GM23338 (cell line): ENCODE measurements at regions not wholly inside any gene's neighbourhood (a gene's known extent, or its start where the extent isn't known, plus 50 kb on each side); places are given as distances from the start of the nearest gene placed in this dataset.

Experiments
- ATAC-seq: fragments of 200-7000 bp; cut with Tn5 transposase; 3 replicates; pipeline ENCODE4 v1.9.1; 2020
- DNase-seq: peaks from one replicate; pipeline ENCODE4 v3.0.0-alpha.2; 2015; ENCODE audit warnings: low spot score
- H2AFZ ChIP-seq: fragments of 200-600 bp; sonication (generic); 2 replicates; pipeline ENCODE4 v1.8.0; 2016; ENCODE audit warnings: antibody characterized with exemption, mild to moderate bottlenecking, moderate library complexity
- H3F3A ChIP-seq: fragments of 200-600 bp; sonication (generic); replicated peaks from 2 replicates; pipeline ENCODE4 v1.8.0; 2017; ENCODE audit warnings: antibody characterized with exemption, mixed run types, low read depth
- H3K27ac ChIP-seq: fragments of 200-600 bp; sonication (generic); 2 replicates; pipeline ENCODE4 v1.6.1; 2016; ENCODE audit warnings: low read depth
- H3K27me3 ChIP-seq: fragments of 200-600 bp; sonication (generic); 2 replicates; pipeline ENCODE4 v1.8.0; 2016; ENCODE audit warnings: mild to moderate bottlenecking, mixed run types, moderate library complexity; ENCODE audit not compliant: insufficient read depth
- H3K36me3 ChIP-seq: fragments of 200-600 bp; sonication (generic); 2 replicates; pipeline ENCODE4 v1.8.0; 2016; ENCODE audit warnings: mild to moderate bottlenecking; ENCODE audit not compliant: insufficient read depth
- H3K4me1 ChIP-seq: fragments of 200-600 bp; sonication (generic); 2 replicates; pipeline ENCODE4 v1.8.0; 2016; ENCODE audit warnings: mild to moderate bottlenecking, moderate library complexity; ENCODE audit not compliant: insufficient read depth
- H3K4me2 ChIP-seq: fragments of 200-600 bp; sonication (generic); 2 replicates; pipeline ENCODE4 v1.7.1; 2017; ENCODE audit warnings: mixed run types
- H3K4me3 ChIP-seq: fragments of 200-600 bp; sonication (generic); 2 replicates; pipeline ENCODE4 v1.6.1; 2016; ENCODE audit warnings: mixed run types
- H3K79me2 ChIP-seq: fragments of 200-600 bp; sonication (generic); replicated peaks from 2 replicates; pipeline ENCODE4 v1.8.0; 2017; ENCODE audit warnings: mild to moderate bottlenecking; ENCODE audit not compliant: insufficient read depth
- H3K9me2 ChIP-seq: fragments of 200-600 bp; sonication (generic); 2 replicates; pipeline ENCODE4 v1.8.0; 2017; ENCODE audit not compliant: insufficient read depth
- H4K20me1 ChIP-seq: fragments of 200-600 bp; sonication (generic); replicated peaks from 2 replicates; pipeline ENCODE4 v1.8.0; 2017; ENCODE audit warnings: mild to moderate bottlenecking; ENCODE audit not compliant: insufficient read depth
- H3K27ac Mint-ChIP-seq: 2 replicates; pipeline ENCODE4 v1.8.0; 2020; ENCODE audit warnings: inconsistent platforms, mild to moderate bottlenecking, moderate library complexity, mixed read lengths
- H3K27me3 Mint-ChIP-seq: 3 replicates; pipeline ENCODE4 v1.8.0; 2022; ENCODE audit warnings: low read depth, mild to moderate bottlenecking, moderate library complexity, mixed read lengths, inconsistent platforms; ENCODE audit not compliant: insufficient read depth, poor library complexity
- H3K36me3 Mint-ChIP-seq: 3 replicates; pipeline ENCODE4 v1.8.0; 2021; ENCODE audit warnings: low read depth, mild to moderate bottlenecking, inconsistent platforms, moderate library complexity, mixed read lengths
- H3K4me1 Mint-ChIP-seq: 3 replicates; pipeline ENCODE4 v1.8.0; 2020; ENCODE audit warnings: mild to moderate bottlenecking, inconsistent platforms, mixed read lengths
- H3K4me3 Mint-ChIP-seq: 3 replicates; pipeline ENCODE4 v1.8.0; 2021; ENCODE audit warnings: moderate library complexity, mild to moderate bottlenecking, inconsistent platforms, mixed read lengths
- H3K9me3 Mint-ChIP-seq: 3 replicates; pipeline ENCODE4 v1.8.0; 2020; ENCODE audit warnings: moderate library complexity, mild to moderate bottlenecking, inconsistent platforms, mixed read lengths
- CREB1 ChIP-seq: fragments of 250-450 bp; sonication (Bioruptor Pico); IDR thresholded peaks from 2 replicates; pipeline ENCODE4 v1.5.0; 2020; ENCODE audit warnings: low read depth, mild to moderate bottlenecking, moderate library complexity
- CTCF ChIP-seq, 2 experiments: fragments of 200-600 bp in 1 of 2; sonication (generic) in 1 of 2; conservative IDR thresholded peaks; 2 replicates each; pipeline versions ENCODE4 v1.5.1 to v1.6.1; 2016 to 2017; ENCODE audit warnings: antibody characterized with exemption in 2 of 2, low read depth in 2 of 2, mild to moderate bottlenecking in 2 of 2, moderate library complexity in 1 of 2
- ETS1 ChIP-seq: IDR thresholded peaks from 2 replicates; pipeline ENCODE4 v1.6.1; 2016; ENCODE audit warnings: antibody characterized with exemption
- JUNB ChIP-seq: IDR thresholded peaks from one replicate; pipeline ENCODE4 v1.6.1; 2016; ENCODE audit warnings: antibody characterized with exemption; ENCODE audit not compliant: unreplicated experiment
- NANOG ChIP-seq: IDR thresholded peaks from 2 replicates; pipeline ENCODE4 v1.6.1; 2016; ENCODE audit warnings: antibody characterized with exemption, borderline replicate concordance
- POLR2AphosphoS5 ChIP-seq: IDR thresholded peaks from 2 replicates; pipeline ENCODE4 v1.6.1; 2016; ENCODE audit warnings: antibody characterized with exemption, low read depth
- STAT1 ChIP-seq: IDR thresholded peaks from one replicate; pipeline ENCODE4 v1.6.1; 2016; ENCODE audit warnings: antibody characterized with exemption; ENCODE audit not compliant: unreplicated experiment
- ZNF114 ChIP-seq: fragments of 250-450 bp; sonication (Bioruptor Pico); IDR thresholded peaks from 2 replicates; pipeline ENCODE4 v1.5.0; 2020; ENCODE audit warnings: mild to moderate bottlenecking, moderate library complexity

- H3K36me3 ChIP-seq, result no peaks in the 10 kb centered on the region
- H3K4me1 ChIP-seq, result peaks cover 5% of the 10 kb centered on the region; the same call in 1 of the 2 replicates
- Mint-ChIP-seq H3K4me3 (no peak overlapping the region), H3K27me3 (peaks cover 7% of the 10 kb centered on the region), H3K27ac (no peak overlapping the region), H3K36me3 (no peaks in the 10 kb centered on the region), H3K4me1 (peaks cover 26% of the 10 kb centered on the region), H3K9me3 (no peaks in the 10 kb centered on the region; the same call in 2 of the 3 replicates)
- no peaks in the 10 kb centered on the region for H3K27me3 ChIP-seq
- TF ChIP-seq STAT1 (no peak), NANOG (no peak), POLR2AphosphoS5 (no peak), JUNB (no peak), ZNF114 (CRISPR knock-in tag) (no peak)
- no peaks in the 10 kb centered on the region for H3F3A ChIP-seq
- H4K20me1 ChIP-seq, result no peaks in the 10 kb centered on the region
- DNase-seq, result no peak
- ATAC-seq, result peak; percentile 39
- no peak overlapping the region for H3K4me2 ChIP-seq
- no peaks in the 10 kb centered on the region for H3K9me2 ChIP-seq
- H3K27ac ChIP-seq, result no peak overlapping the region
- H3K4me3 ChIP-seq, result no peak overlapping the region
- no peak overlapping the region for H2AFZ ChIP-seq
- no peaks in the 10 kb centered on the region for H3K79me2 ChIP-seq
Measured at GRCh38 chr5:157913575-157913974, 54.6 kb upstream of the CLINT1 start.

- Mint-ChIP-seq H3K4me3 (no peak overlapping the region), H3K9me3 (no peaks in the 10 kb centered on the region; the same call in 2 of the 3 replicates), H3K4me1 (peaks cover 25% of the 10 kb centered on the region), H3K27me3 (peaks cover 7% of the 10 kb centered on the region), H3K27ac (0 out of 2 replicates have a peak overlapping the region, but pooled peaks have one; percentile 36), H3K36me3 (no peaks in the 10 kb centered on the region)
- H3K27ac ChIP-seq, result no peak overlapping the region
- no peaks in the 10 kb centered on the region for H3K27me3 ChIP-seq
- no peaks in the 10 kb centered on the region for H3F3A ChIP-seq
- TF ChIP-seq ETS1 (no peak), STAT1 (no peak), CREB1 (CRISPR knock-in tag) (no peak), CTCF (conservative IDR thresholded peaks at IDR 0.05; ENCODE audit: low read depth in 2 of 2) (no peak)
- H3K4me3 ChIP-seq, result no peak overlapping the region
- H3K4me2 ChIP-seq, result no peak overlapping the region
- no peaks in the 10 kb centered on the region for H4K20me1 ChIP-seq
- no peaks in the 10 kb centered on the region for H3K79me2 ChIP-seq
- peak; percentile 26; the same call in 2 of the 3 replicates for ATAC-seq
- no peaks in the 10 kb centered on the region for H3K36me3 ChIP-seq
- H3K4me1 ChIP-seq, result no peaks in the 10 kb centered on the region; the same call in 1 of the 2 replicates
- H3K9me2 ChIP-seq, result no peaks in the 10 kb centered on the region
- DNase-seq, result no peak
- H2AFZ ChIP-seq, result 0 out of 2 replicates have a peak overlapping the region, but pooled peaks have one; percentile 12
Measured at GRCh38 chr5:157912621-157913325, 53.8 kb upstream of the CLINT1 start.
